HEK293 (cell line): ENCODE measurements at regions not wholly inside any gene's neighbourhood (a gene's known extent, or its start where the extent isn't known, plus 50 kb on each side); places are given as distances from the start of the nearest gene placed in this dataset.

Source experiments
- CTCF ChIP-seq: fragments of 450-650 bp; formaldehyde crosslinking; IDR thresholded peaks from 2 replicates; pipeline ENCODE4 v1.5.1; 2016; ENCODE audit warnings: missing biosample characterization, missing genetic modification characterization
- ZFP41 ChIP-seq: fragments of 450-650 bp; formaldehyde crosslinking; IDR thresholded peaks from 2 replicates; pipeline ENCODE4 v1.5.1; 2016; ENCODE audit warnings: missing biosample characterization, missing genetic modification characterization, borderline replicate concordance
- ZNF140 ChIP-seq: fragments of 450-650 bp; formaldehyde crosslinking; IDR thresholded peaks from 2 replicates; pipeline ENCODE4 v1.5.1; 2016; ENCODE audit warnings: missing biosample characterization, missing genetic modification characterization
- ZNF548 ChIP-seq: fragments of 450-650 bp; formaldehyde crosslinking; IDR thresholded peaks from 2 replicates; pipeline ENCODE4 v1.5.1; 2016; ENCODE audit warnings: missing biosample characterization, missing genetic modification characterization
- ZNF580 ChIP-seq: fragments of 450-650 bp; formaldehyde crosslinking; IDR thresholded peaks from 2 replicates; pipeline ENCODE4 v1.5.1; 2016; ENCODE audit warnings: missing biosample characterization, missing genetic modification characterization
- ZNF623 ChIP-seq: fragments of 450-650 bp; formaldehyde crosslinking; IDR thresholded peaks from 2 replicates; pipeline ENCODE4 v1.5.1; 2016; ENCODE audit warnings: missing biosample characterization, missing genetic modification characterization
- ZNF776 ChIP-seq: fragments of 450-650 bp; formaldehyde crosslinking; IDR thresholded peaks from 2 replicates; pipeline ENCODE4 v1.5.0; 2017; ENCODE audit warnings: missing biosample characterization, missing genetic modification characterization, borderline replicate concordance

DNA sequence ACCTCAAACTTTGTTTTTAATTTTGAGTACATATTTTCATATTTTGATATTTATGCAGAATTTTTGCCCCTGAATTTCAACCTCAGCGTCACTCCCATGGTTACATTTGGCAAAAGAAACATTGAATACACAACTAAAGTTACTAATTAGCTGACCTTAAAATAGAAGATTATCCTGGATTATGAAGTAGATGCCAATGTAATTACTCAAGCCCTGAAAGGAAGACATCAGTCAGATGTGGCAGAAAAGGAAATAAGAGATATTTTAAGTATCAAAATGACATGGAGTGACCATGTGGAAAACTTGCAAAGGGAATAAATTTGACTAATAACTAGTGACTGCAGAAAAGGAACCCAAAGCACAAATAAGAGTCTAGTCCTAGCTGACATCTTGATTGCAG is 701.3 kb upstream of the KCND2 start:
- TF ChIP-seq CTCF (tag by site-specific recombination) = no peak
- no peak for TF ChIP-seq ZNF548 (tag by site-specific recombination)
- TF ChIP-seq ZNF140 (tag by site-specific recombination) = no peak
- no peak for TF ChIP-seq ZNF623
- no peak for TF ChIP-seq ZFP41 (tag by site-specific recombination)
- TF ChIP-seq ZNF776 (tag by site-specific recombination) = no peak
- TF ChIP-seq ZNF580 = no peak
